K562 (cell line): ENCODE measurements at regions not wholly inside any gene's neighbourhood (a gene's known extent, or its start where the extent isn't known, plus 50 kb on each side); places are given as distances from the start of the nearest gene placed in this dataset.

ENCODE experiments used
- ATAC-seq: fragments of 200-7000 bp; cut with Tn5 transposase; 3 replicates; pipeline ENCODE4 v1.9.1; 2020; ENCODE audit warnings: moderate library complexity
- BruUV-seq: library from RNA; stranded (reverse); fragments of 400-500 nt; replicated peaks from 2 replicates; lab custom pipeline; 2021; lab: Mats Ljungman, UMichigan
- CTCF ChIA-PET: fragments of 300-600 bp; formaldehyde crosslinking; extraction: SDS; loops from one replicate; lab custom pipeline; 2021; ENCODE audit warnings: low intra/inter-chr PET ratio; lab: Yijun Ruan, JAX
- POLR2A ChIA-PET: fragments of 300-600, 350-650 bp; sonication (Branson Sonifier 250); formaldehyde crosslinking; extraction: SDS; loops from one replicate; lab custom pipeline; 2021; ENCODE audit warnings: antibody characterized with exemption, inconsistent platforms; lab: Yijun Ruan, JAX
- DNase-seq, 4 experiments: peaks; one replicate each; pipeline versions ENCODE4 v3.0.0 to v3.0.0-alpha.2; 2011 to 2018; ENCODE audit warnings: low spot score in 3 of 4, mixed read lengths in 3 of 4; ENCODE audit errors: extremely low read depth in 1 of 4
- FAIRE-seq: peaks from 2 replicates; lab custom pipeline; 2011; peaks lifted over from hg19 to GRCh38; lab: Jason Lieb, UNC
- H2AFZ ChIP-seq: 2 replicates; pipeline ENCODE4 v1.6.0; 2011; ENCODE audit warnings: low read depth, low read length, control low read depth, inconsistent platforms
- H3K27ac ChIP-seq: fragments of 200-600 bp; 3 replicates; pipeline ENCODE4 v1.8.0; 2011; ENCODE audit warnings: low read depth, mild to moderate bottlenecking, control low read depth, inconsistent platforms, low read length, moderate library complexity, mixed read lengths; ENCODE audit errors: extremely low read depth
- H3K27me3 ChIP-seq, 2 experiments: fragments of 300-600 bp in 1 of 2; 2 replicates in 1 of 2; 3 replicates in 1 of 2; pipeline versions ENCODE4 v1.6.0 to v1.8.0; 2011; ENCODE audit warnings: inconsistent platforms in 2 of 2, low read length in 2 of 2, mild to moderate bottlenecking in 1 of 2, mixed read lengths in 1 of 2, moderate library complexity in 1 of 2; ENCODE audit not compliant: control insufficient read depth in 2 of 2, insufficient read depth in 2 of 2
- H3K36me3 ChIP-seq: fragments of 300-600 bp; 3 replicates; pipeline ENCODE4 v1.8.0; 2011; ENCODE audit warnings: mild to moderate bottlenecking, low read length, inconsistent platforms; ENCODE audit not compliant: control insufficient read depth, insufficient read depth
- H3K4me1 ChIP-seq, 2 experiments: fragments of 200-600 bp in 1 of 2; replicated peaks in 1 of 2; 2 replicates in 1 of 2; 3 replicates in 1 of 2; pipeline versions ENCODE4 v1.5.1 to v1.8.0; 2011; ENCODE audit warnings: inconsistent platforms in 2 of 2, low read length in 2 of 2, mild to moderate bottlenecking in 1 of 2, mixed read lengths in 1 of 2, moderate library complexity in 1 of 2; ENCODE audit not compliant: control insufficient read depth in 2 of 2, insufficient read depth in 2 of 2
- H3K4me2 ChIP-seq: 2 replicates; pipeline ENCODE4 v1.6.1; 2011; ENCODE audit warnings: low read length, control low read depth, inconsistent platforms, mixed read lengths; ENCODE audit not compliant: insufficient read depth
- H3K4me3 ChIP-seq: fragments of 200-600 bp; sonication (generic), shearing (Covaris generic); 2 replicates; pipeline ENCODE4 v1.5.1; 2016; ENCODE audit warnings: control low read depth, inconsistent platforms
- H3K79me2 ChIP-seq: fragments of 200-600 bp; 3 replicates; pipeline ENCODE4 v1.8.0; 2011; ENCODE audit warnings: low read length, inconsistent platforms; ENCODE audit not compliant: control insufficient read depth, insufficient read depth
- H3K9ac ChIP-seq, 2 experiments: 2 replicates each; pipeline versions ENCODE4 v1.6.0 to v1.6.1; 2011; ENCODE audit warnings: low read depth in 2 of 2, low read length in 2 of 2, control low read depth in 1 of 2, inconsistent platforms in 1 of 2, mild to moderate bottlenecking in 1 of 2, mixed read lengths in 1 of 2; ENCODE audit not compliant: insufficient read depth in 1 of 2
- H3K9me1 ChIP-seq: one replicate; pipeline ENCODE4 v1.6.0; 2011; ENCODE audit warnings: inconsistent platforms, mild to moderate bottlenecking, low read length, moderate library complexity; ENCODE audit not compliant: control insufficient read depth, insufficient read depth
- H3K9me3 ChIP-seq: replicated peaks from 2 replicates; pipeline ENCODE4 v1.5.1; 2011; ENCODE audit warnings: low read depth, low read length, inconsistent platforms; ENCODE audit not compliant: control insufficient read depth, insufficient read depth
- H4K20me1 ChIP-seq: replicated peaks from 2 replicates; pipeline ENCODE4 v1.6.1; 2011; ENCODE audit warnings: low read length, inconsistent platforms, mixed read lengths; ENCODE audit not compliant: control insufficient read depth, insufficient read depth
- ADNP ChIP-seq: fragments of 200-800 bp; sonication (Bioruptor generic); IDR thresholded peaks from 2 replicates; pipeline ENCODE4 v1.6.1; 2016; ENCODE audit warnings: missing genetic modification characterization, missing compliant biosample characterization
- CTBP1 ChIP-seq: fragments of 450-650 bp; IDR thresholded peaks from 2 replicates; pipeline ENCODE4 v1.6.1; 2016; ENCODE audit warnings: borderline replicate concordance
- HMG20B ChIP-seq: fragments of 250-450 bp; sonication (Bioruptor Pico); IDR thresholded peaks from 2 replicates; pipeline ENCODE4 v1.5.0; 2021; ENCODE audit warnings: mild to moderate bottlenecking
- MEF2D ChIP-seq: conservative IDR thresholded peaks from 2 replicates; pipeline ENCODE4 v1.6.1; 2016; ENCODE audit warnings: low read depth, missing genetic modification characterization, missing compliant biosample characterization
- NFIC ChIP-seq: fragments of 450-650 bp; IDR thresholded peaks from 2 replicates; pipeline ENCODE4 v1.6.1; 2017; ENCODE audit warnings: mild to moderate bottlenecking, inconsistent platforms
- NFIX ChIP-seq: fragments of 250-450 bp; sonication (Bioruptor Pico); IDR thresholded peaks from 2 replicates; pipeline ENCODE4 v1.4.0; 2020; ENCODE audit warnings: low read depth, mild to moderate bottlenecking, moderate library complexity
- NR4A1 ChIP-seq, 2 experiments: fragments of 250-450 bp in 1 of 2; fragments of 450-650 bp in 1 of 2; sonication (Bioruptor Pico) in 1 of 2; IDR thresholded peaks; 2 replicates each; pipeline versions ENCODE4 v1.4.0 to v1.6.1; 2016 to 2020; ENCODE audit warnings: mild to moderate bottlenecking in 2 of 2, missing compliant biosample characterization in 1 of 2, missing genetic modification characterization in 1 of 2, moderate library complexity in 1 of 2
- PCBP2 ChIP-seq: fragments of 200-400 bp; formaldehyde crosslinking; IDR thresholded peaks from 2 replicates; pipeline ENCODE4 v1.6.1; 2018; ENCODE audit warnings: low read length, low read depth, mild to moderate bottlenecking, moderate library complexity; ENCODE audit not compliant: poor library complexity, severe bottlenecking
- RBM25 ChIP-seq: fragments of 200-400 bp; formaldehyde crosslinking; IDR thresholded peaks from 2 replicates; pipeline ENCODE4 v1.6.1; 2018; ENCODE audit warnings: low read length, low read depth, moderate library complexity; ENCODE audit not compliant: severe bottlenecking
- SMAD2 ChIP-seq: fragments of 150-350 bp; IDR thresholded peaks from 2 replicates; pipeline ENCODE4 v1.6.1; 2014; ENCODE audit warnings: low read depth, mild to moderate bottlenecking, low read length
- SMARCA4 ChIP-seq: fragments of 450-650 bp; IDR thresholded peaks from 2 replicates; pipeline ENCODE4 v1.6.1; 2016
- SPI1 ChIP-seq: IDR thresholded peaks from 2 replicates; pipeline ENCODE4 v1.6.1; 2011; ENCODE audit warnings: low read depth, low read length, control low read depth, borderline replicate concordance
- XRCC3 ChIP-seq: fragments of 450-650 bp; IDR thresholded peaks from 2 replicates; pipeline ENCODE4 v1.6.1; 2017; ENCODE audit warnings: mild to moderate bottlenecking, moderate library complexity
- WGBS: fragments of 100-300 bp; shearing (Covaris generic); methylation state at CpG from one replicate; pipeline ENCODE4 v1.1.6; 2016; ENCODE audit warnings: low coverage, mixed read lengths; ENCODE audit not compliant: insufficient coverage; ENCODE audit errors: missing lambda C conversion rate; 5-methylcytosine and 5-hydroxymethylcytosine counted together
- in situ Hi-C: fragments of 300-500 bp; cut with MboI; formaldehyde crosslinking; loops from 4 replicates; pipeline ENCODE4 v1.15.0; 2018; ENCODE audit warnings: inconsistent platforms, mixed read lengths
- intact Hi-C: fragments of 100-400 bp; cut with micrococcal nuclease; formaldehyde crosslinking; loops from 2 replicates; pipeline ENCODE4 v1.14.2; 2022
- TF ChIP-seq, protein P1 (sequence below): sonication (generic); formaldehyde crosslinking; IDR thresholded peaks from 2 replicates; pipeline ENCODE4 v1.9.0; 2022; ENCODE audit warnings: mild to moderate bottlenecking, missing genetic modification reagents
- TF ChIP-seq, protein P2 (sequence below): fragments of 150-350 bp; conservative IDR thresholded peaks from 2 replicates; pipeline ENCODE4 v1.6.1; 2014; ENCODE audit warnings: low read length

DNA sequence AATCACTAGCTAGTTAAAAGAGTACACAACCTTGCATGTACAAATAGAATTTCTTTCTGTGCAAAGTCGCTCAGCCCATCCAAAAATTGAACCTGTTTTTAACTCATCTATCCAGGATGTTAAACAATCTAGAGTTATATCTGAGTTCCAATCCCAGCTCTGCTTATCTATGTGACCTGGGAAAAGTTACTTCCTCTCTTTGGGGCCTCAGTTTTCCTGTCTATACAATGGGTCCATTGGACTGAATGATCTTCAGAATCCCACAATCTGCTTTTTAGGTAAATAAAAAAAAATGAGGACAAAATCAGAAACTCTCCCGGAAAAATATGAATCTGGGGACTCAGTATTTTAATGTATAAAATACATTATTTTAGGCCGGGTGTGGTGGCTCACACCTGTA is 389.5 kb upstream of the PROX1 start:
- FAIRE-seq = no peak
- Histone ChIP-seq H2AFZ (no peak overlapping the region), H3K4me1 (no peaks in the 10 kb centered on the region), H3K27ac (no peak overlapping the region), H3K79me2 (no peaks in the 10 kb centered on the region), H3K9ac (no peak overlapping the region), H3K9me1 (no peaks in the 10 kb centered on the region), H3K27me3 (peaks cover 3 to 14% of the 10 kb centered on the region in 2 experiments; a peak in 2 of 5 replicates), H3K4me3 (no peak overlapping the region), H3K4me2 (no peak overlapping the region), H3K36me3 (no peaks in the 10 kb centered on the region), H3K9me3 (no peaks in the 10 kb centered on the region), H4K20me1 (no peaks in the 10 kb centered on the region)
- POLR2A ChIA-PET = no interaction called here
- ATAC-seq = no peak
- in situ Hi-C loops (no loop called here), intact Hi-C loops (no loop called here)
- no TSS peak for BruUV-seq
- peak; percentile 89 for TF ChIP-seq RBM25
- no peak for TF ChIP-seq SMARCA4
- TF ChIP-seq ADNP (tag) = peak; percentile 58; the same call in 1 of the 2 replicates
- TF ChIP-seq SPI1 = peak; percentile 36; the same call in 1 of the 2 replicates
- no peak for DNase-seq
- CTCF ChIA-PET = no interaction called here
- WGBS = 0% methylated on average over 3 of the region's 3 CpGs

DNA sequence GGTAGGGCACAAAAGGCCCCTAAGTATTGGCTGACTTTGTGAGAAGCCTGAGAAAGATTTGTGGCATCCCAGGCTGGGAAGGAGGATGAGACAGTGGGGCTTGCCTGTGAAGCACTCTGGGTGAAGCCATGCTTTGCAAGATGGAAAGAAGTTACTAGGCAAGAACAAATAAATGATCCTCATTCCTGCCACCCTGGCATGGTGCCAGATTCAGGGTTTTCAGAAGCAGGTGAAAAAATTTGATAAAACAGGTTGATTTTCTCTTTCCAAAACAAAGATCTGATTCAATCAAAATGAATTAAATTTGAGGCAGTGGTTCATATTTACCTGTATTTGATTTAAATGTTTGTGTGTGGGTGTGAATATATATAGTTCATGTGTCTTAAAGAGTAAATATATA is 386.9 kb upstream of the PROX1 start:
- H2AFZ ChIP-seq = no peak overlapping the region
- BruUV-seq = no TSS peak
- in situ Hi-C loops = no loop called here
- H3K79me2 ChIP-seq = no peaks in the 10 kb centered on the region
- intact Hi-C loops = loop anchor here (10.0 kb wide), 1 partner anchor 226 kb away; no protein-coding TSS in a partner anchor
- no peak overlapping the region for H3K27ac ChIP-seq
- DNase-seq (no peak), ATAC-seq (no peak), FAIRE-seq (no peak)
- no peak overlapping the region for H3K4me2 ChIP-seq
- H3K36me3 ChIP-seq = no peaks in the 10 kb centered on the region
- ChIA-PET CTCF (no interaction called here), POLR2A (no interaction called here)
- no peak overlapping the region for H3K4me3 ChIP-seq
- no peaks in the 10 kb centered on the region for H3K9me3 ChIP-seq
- peaks cover 3 to 15% of the 10 kb centered on the region in 2 experiments; a peak in 2 of 5 replicates for H3K27me3 ChIP-seq
- no peaks in the 10 kb centered on the region for H4K20me1 ChIP-seq
- H3K9me1 ChIP-seq = no peaks in the 10 kb centered on the region
- no peak overlapping the region for H3K9ac ChIP-seq
- peaks cover 5 to 8% of the 10 kb centered on the region in 2 experiments; a peak in 3 of 5 replicates for H3K4me1 ChIP-seq
- TF ChIP-seq SMAD2 = no peak
- TF ChIP-seq, protein P1, sequence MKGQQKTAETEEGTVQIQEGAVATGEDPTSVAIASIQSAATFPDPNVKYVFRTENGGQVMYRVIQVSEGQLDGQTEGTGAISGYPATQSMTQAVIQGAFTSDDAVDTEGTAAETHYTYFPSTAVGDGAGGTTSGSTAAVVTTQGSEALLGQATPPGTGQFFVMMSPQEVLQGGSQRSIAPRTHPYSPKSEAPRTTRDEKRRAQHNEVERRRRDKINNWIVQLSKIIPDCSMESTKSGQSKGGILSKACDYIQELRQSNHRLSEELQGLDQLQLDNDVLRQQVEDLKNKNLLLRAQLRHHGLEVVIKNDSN (CRISPR knock-in tag) = no peak
- TF ChIP-seq, protein P2, sequence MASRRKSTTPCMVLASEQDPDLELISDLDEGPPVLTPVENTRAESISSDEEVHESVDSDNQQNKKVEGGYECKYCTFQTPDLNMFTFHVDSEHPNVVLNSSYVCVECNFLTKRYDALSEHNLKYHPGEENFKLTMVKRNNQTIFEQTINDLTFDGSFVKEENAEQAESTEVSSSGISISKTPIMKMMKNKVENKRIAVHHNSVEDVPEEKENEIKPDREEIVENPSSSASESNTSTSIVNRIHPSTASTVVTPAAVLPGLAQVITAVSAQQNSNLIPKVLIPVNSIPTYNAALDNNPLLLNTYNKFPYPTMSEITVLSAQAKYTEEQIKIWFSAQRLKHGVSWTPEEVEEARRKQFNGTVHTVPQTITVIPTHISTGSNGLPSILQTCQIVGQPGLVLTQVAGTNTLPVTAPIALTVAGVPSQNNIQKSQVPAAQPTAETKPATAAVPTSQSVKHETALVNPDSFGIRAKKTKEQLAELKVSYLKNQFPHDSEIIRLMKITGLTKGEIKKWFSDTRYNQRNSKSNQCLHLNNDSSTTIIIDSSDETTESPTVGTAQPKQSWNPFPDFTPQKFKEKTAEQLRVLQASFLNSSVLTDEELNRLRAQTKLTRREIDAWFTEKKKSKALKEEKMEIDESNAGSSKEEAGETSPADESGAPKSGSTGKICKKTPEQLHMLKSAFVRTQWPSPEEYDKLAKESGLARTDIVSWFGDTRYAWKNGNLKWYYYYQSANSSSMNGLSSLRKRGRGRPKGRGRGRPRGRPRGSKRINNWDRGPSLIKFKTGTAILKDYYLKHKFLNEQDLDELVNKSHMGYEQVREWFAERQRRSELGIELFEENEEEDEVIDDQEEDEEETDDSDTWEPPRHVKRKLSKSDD = no peak
- TF ChIP-seq NFIX (CRISPR knock-in tag) = peak; percentile 92
- no peak for TF ChIP-seq XRCC3
- TF ChIP-seq HMG20B (CRISPR knock-in tag) = no peak
- TF ChIP-seq CTBP1 = no peak
- peak; percentile 95 for TF ChIP-seq NFIC
- no peak for TF ChIP-seq NR4A1 (CRISPR knock-in tag; IDR thresholded peaks at IDR 0.05)
- no peak for TF ChIP-seq NR4A1 (tag; IDR thresholded peaks at IDR 0.05)
- no peak for TF ChIP-seq MEF2D (tag)
- no peak for TF ChIP-seq PCBP2
